IMR-90 (cell line): ENCODE measurements at regions not wholly inside any gene's neighbourhood (a gene's known extent, or its start where the extent isn't known, plus 50 kb on each side); places are given as distances from the start of the nearest gene placed in this dataset.

ENCODE experiments used
- ATAC-seq: fragments of 200-7000 bp; cut with Tn5 transposase; 2 replicates; pipeline ENCODE4 v1.9.1; 2020; ENCODE audit warnings: low read depth, mild to moderate bottlenecking, moderate library complexity
- BruUV-seq: library from RNA; stranded (reverse); fragments of 400-500 nt; replicated peaks from 2 replicates; lab custom pipeline; 2021; lab: Mats Ljungman, UMichigan
- CTCF ChIA-PET: fragments of 300-600 bp; formaldehyde crosslinking; extraction: SDS; loops from one replicate; lab custom pipeline; 2021; ENCODE audit warnings: antibody characterized with exemption; lab: Yijun Ruan, JAX
- POLR2A ChIA-PET: fragments of 300-600 bp; sonication (Branson Sonifier 250); formaldehyde crosslinking; loops from one replicate; lab custom pipeline; 2022; ENCODE audit warnings: antibody characterized with exemption; ENCODE audit not compliant: unreplicated experiment; lab: Charles Lee
- DNase-seq: peaks from one replicate; pipeline ENCODE4 v3.0.0; 2013
- H2AFZ ChIP-seq: replicated peaks from 2 replicates; pipeline ENCODE3; 2013; ENCODE audit warnings: low read length, mild to moderate bottlenecking; ENCODE audit not compliant: poor library complexity
- H2AK5ac ChIP-seq: 2 replicates; pipeline ENCODE4 v1.6.1; 2013; ENCODE audit warnings: low read depth, low read length, inconsistent platforms
- H2AK9ac ChIP-seq: replicated peaks from 2 replicates; pipeline ENCODE3; 2013; ENCODE audit warnings: mild to moderate bottlenecking, low read depth, low read length, moderate library complexity; ENCODE audit not compliant: poor library complexity
- H2BK120ac ChIP-seq: 2 replicates; pipeline ENCODE4 v1.6.1; 2013; ENCODE audit warnings: low read depth, low read length, inconsistent platforms
- H2BK15ac ChIP-seq: 3 replicates; pipeline ENCODE4 v1.6.1; 2013; ENCODE audit warnings: low read depth, low read length, inconsistent platforms
- H2BK20ac ChIP-seq: 2 replicates; pipeline ENCODE4 v1.6.1; 2013; ENCODE audit warnings: low read depth, mild to moderate bottlenecking, inconsistent platforms, low read length, moderate library complexity
- H2BK5ac ChIP-seq: 2 replicates; pipeline ENCODE4 v1.6.1; 2013; ENCODE audit warnings: mild to moderate bottlenecking, low read depth, low read length, inconsistent platforms; ENCODE audit not compliant: poor library complexity, severe bottlenecking
- H3K14ac ChIP-seq: replicated peaks from 2 replicates; pipeline ENCODE4 v1.6.1; 2013; ENCODE audit warnings: low read depth, low read length, inconsistent platforms
- H3K18ac ChIP-seq: 2 replicates; pipeline ENCODE4 v1.6.1; 2013; ENCODE audit warnings: low read depth, low read length, control low read depth
- H3K23ac ChIP-seq: 2 replicates; pipeline ENCODE4 v1.6.1; 2013; ENCODE audit warnings: low read depth, low read length, inconsistent platforms
- H3K27ac ChIP-seq: 2 replicates; pipeline ENCODE4 v1.5.1; 2013; ENCODE audit warnings: mild to moderate bottlenecking, control low read depth, low read length; ENCODE audit not compliant: insufficient read depth
- H3K27me3 ChIP-seq: 2 replicates; pipeline ENCODE4 v1.6.1; 2013; ENCODE audit warnings: low read length; ENCODE audit not compliant: control insufficient read depth, insufficient read depth
- H3K36me3 ChIP-seq: 2 replicates; pipeline ENCODE4 v1.6.1; 2013; ENCODE audit warnings: low read length, mixed read lengths; ENCODE audit not compliant: control insufficient read depth, insufficient read depth
- H3K4ac ChIP-seq: 2 replicates; pipeline ENCODE4 v1.6.1; 2013; ENCODE audit warnings: low read depth, low read length, inconsistent platforms
- H3K4me1 ChIP-seq: 2 replicates; pipeline ENCODE4 v1.6.1; 2013; ENCODE audit warnings: low read length, mixed read lengths; ENCODE audit not compliant: control insufficient read depth, insufficient read depth
- H3K4me2 ChIP-seq: 2 replicates; pipeline ENCODE4 v1.6.1; 2013; ENCODE audit warnings: low read depth, mild to moderate bottlenecking, control low read depth, low read length, moderate library complexity
- H3K4me3 ChIP-seq: 2 replicates; pipeline ENCODE4 v1.5.1; 2013; ENCODE audit warnings: low read depth, mild to moderate bottlenecking, control low read depth, low read length, moderate library complexity; ENCODE audit not compliant: insufficient read depth
- H3K56ac ChIP-seq: 2 replicates; pipeline ENCODE4 v1.6.1; 2013; ENCODE audit warnings: low read length, inconsistent platforms; ENCODE audit not compliant: insufficient read depth; ENCODE audit errors: extremely low read depth
- H3K79me1 ChIP-seq, 2 experiments: 2 replicates each; pipeline ENCODE4 v1.6.1; 2013; ENCODE audit warnings: low read length in 2 of 2, inconsistent platforms in 1 of 2, low read depth in 1 of 2
- H3K9ac ChIP-seq: 2 replicates; pipeline ENCODE4 v1.6.1; 2013; ENCODE audit warnings: low read depth, low read length, control low read depth
- H3K9me1 ChIP-seq: 2 replicates; pipeline ENCODE4 v1.6.1; 2013; ENCODE audit warnings: low read length, inconsistent platforms; ENCODE audit not compliant: insufficient read depth
- H3K9me3 ChIP-seq: 2 replicates; pipeline ENCODE4 v1.6.1; 2013; ENCODE audit warnings: low read length; ENCODE audit not compliant: control insufficient read depth, insufficient read depth
- H4K20me1 ChIP-seq: 2 replicates; pipeline ENCODE4 v1.6.1; 2013; ENCODE audit warnings: low read length, inconsistent platforms; ENCODE audit not compliant: insufficient read depth
- H4K5ac ChIP-seq: 2 replicates; pipeline ENCODE4 v1.6.1; 2013; ENCODE audit warnings: mild to moderate bottlenecking, low read depth, low read length, control low read depth
- H4K8ac ChIP-seq, 2 experiments: 2 replicates each; pipeline ENCODE4 v1.6.1; 2013; ENCODE audit warnings: low read depth in 2 of 2, low read length in 2 of 2, control low read depth in 1 of 2, inconsistent platforms in 1 of 2
- H4K91ac ChIP-seq: 2 replicates; pipeline ENCODE4 v1.6.1; 2013; ENCODE audit warnings: low read depth, low read length, inconsistent platforms; ENCODE audit not compliant: insufficient read depth
- BHLHE40 ChIP-seq: fragments of 150-350 bp; IDR thresholded peaks from 2 replicates; pipeline ENCODE4 v1.6.1; 2016; ENCODE audit warnings: mild to moderate bottlenecking, low read depth, low read length
- CEBPB ChIP-seq: IDR thresholded peaks from 2 replicates; pipeline ENCODE4 v1.6.1; 2012; ENCODE audit warnings: low read depth, low read length, improper control_type of control experiment
- CHD1 ChIP-seq: IDR thresholded peaks from 2 replicates; pipeline ENCODE4 v1.6.1; 2012; ENCODE audit warnings: low read depth, low read length, improper control_type of control experiment
- CTCF ChIP-seq: conservative IDR thresholded peaks from 2 replicates; pipeline ENCODE4 v1.5.1; 2012; ENCODE audit warnings: mild to moderate bottlenecking, low read depth, low read length, improper control_type of control experiment
- ELK1 ChIP-seq: fragments of 150-350 bp; IDR thresholded peaks from 2 replicates; pipeline ENCODE4 v1.6.1; 2016; ENCODE audit warnings: low read depth, mild to moderate bottlenecking, low read length, moderate library complexity, borderline replicate concordance
- FOS ChIP-seq: fragments of 150-350 bp; IDR thresholded peaks from 2 replicates; pipeline ENCODE4 v1.6.1; 2016; ENCODE audit warnings: low read depth, low read length
- MAFK ChIP-seq: IDR thresholded peaks from 2 replicates; pipeline ENCODE4 v1.6.1; 2012; ENCODE audit warnings: low read depth, low read length, improper control_type of control experiment
- MAZ ChIP-seq: IDR thresholded peaks from 2 replicates; pipeline ENCODE4 v1.6.1; 2012; ENCODE audit warnings: low read depth, mild to moderate bottlenecking, low read length, improper control_type of control experiment, moderate library complexity, borderline replicate concordance
- MXI1 ChIP-seq: IDR thresholded peaks from 2 replicates; pipeline ENCODE4 v1.6.1; 2012; ENCODE audit warnings: low read depth, mild to moderate bottlenecking, low read length, moderate library complexity, borderline replicate concordance
- NFE2L2 ChIP-seq: fragments of 150-350 bp; IDR thresholded peaks from 2 replicates; pipeline ENCODE4 v1.6.1; 2016; ENCODE audit warnings: low read depth, mild to moderate bottlenecking, low read length
- POLR2A ChIP-seq: IDR thresholded peaks from 2 replicates; pipeline ENCODE4 v1.6.1; 2012; ENCODE audit warnings: mild to moderate bottlenecking, low read depth, low read length
- RAD21 ChIP-seq: IDR thresholded peaks from 2 replicates; pipeline ENCODE4 v1.6.1; 2012; ENCODE audit warnings: low read length, improper control_type of control experiment
- RCOR1 ChIP-seq: IDR thresholded peaks from 2 replicates; pipeline ENCODE4 v1.6.1; 2012; ENCODE audit warnings: mild to moderate bottlenecking, low read length, improper control_type of control experiment; ENCODE audit not compliant: insufficient replicate concordance
- RFX5 ChIP-seq: IDR thresholded peaks from 2 replicates; pipeline ENCODE4 v1.8.0; 2012; ENCODE audit warnings: low read depth, mild to moderate bottlenecking, low read length, moderate library complexity
- SMC3 ChIP-seq: fragments of 150-350 bp; IDR thresholded peaks from 2 replicates; pipeline ENCODE4 v1.6.1; 2016; ENCODE audit warnings: low read depth, mild to moderate bottlenecking, antibody characterized with exemption, low read length, moderate library complexity
- USF2 ChIP-seq: fragments of 150-350 bp; IDR thresholded peaks from 2 replicates; pipeline ENCODE4 v1.6.1; 2017; ENCODE audit warnings: mild to moderate bottlenecking, antibody characterized with exemption, low read length, low read depth
- WGBS, 2 experiments: methylation state at CpG; one replicate each; pipeline versions ENCODE4 v1.1.5 to v1.1.7; 2013; ENCODE audit warnings: missing lambda C conversion rate in 2 of 2; ENCODE audit not compliant: insufficient read length in 1 of 2; ENCODE audit errors: extremely low coverage in 2 of 2; 5-methylcytosine and 5-hydroxymethylcytosine counted together
- dilution Hi-C: fragments of 300-500 bp; cut with HindIII; formaldehyde crosslinking; loops from one replicate; pipeline ENCODE4 v1.14.3; 2018; ENCODE audit warnings: low sequenced_read_pairs; ENCODE audit not compliant: unreplicated experiment
- in situ Hi-C: fragments of 300-500 bp; cut with MboI; formaldehyde crosslinking; loops from 3 replicates; pipeline ENCODE4 v1.14.3; 2019; ENCODE audit warnings: low sequenced_read_pairs, inconsistent platforms, mixed read lengths
- intact Hi-C: fragments of 100-400 bp; cut with micrococcal nuclease; formaldehyde crosslinking; loops from 2 replicates; pipeline ENCODE4 v1.10.0; 2022

- Histone ChIP-seq H3K79me1 (no peaks in the 10 kb centered on the region), H2AFZ (no peak overlapping the region), H4K91ac (no peak overlapping the region), H3K9ac (no peak overlapping the region), H4K8ac (no peak overlapping the region), H2AK9ac (no peak overlapping the region), H3K27me3 (no peaks in the 10 kb centered on the region), H3K36me3 (no peaks in the 10 kb centered on the region), H2BK120ac (no peak overlapping the region), H2BK15ac (no peak overlapping the region), H3K56ac (no peak overlapping the region), H2BK20ac (no peak overlapping the region), H3K18ac (no peak overlapping the region), H3K9me3 (peaks cover 9% of the 10 kb centered on the region; the same call in 1 of the 2 replicates), H3K9me1 (no peaks in the 10 kb centered on the region), H2BK5ac (no peak overlapping the region), H4K5ac (no peak overlapping the region), H3K14ac (no peak overlapping the region), H3K4ac (no peak overlapping the region), H3K4me3 (no peak overlapping the region), H2AK5ac (no peak overlapping the region), H3K4me1 (no peaks in the 10 kb centered on the region), H4K20me1 (no peaks in the 10 kb centered on the region), H3K23ac (no peak overlapping the region), H3K27ac (no peak overlapping the region), H3K4me2 (no peak overlapping the region)
- ATAC-seq (no peak), DNase-seq (no peak)
- ChIA-PET CTCF (no interaction called here), POLR2A (no interaction called here)
- intact Hi-C loops: no loop called here
- TF ChIP-seq NFE2L2 (no peak), SMC3 (no peak), ELK1 (no peak), RAD21 (no peak), RFX5 (no peak), POLR2A (no peak), RCOR1 (no peak), MXI1 (no peak), USF2 (no peak), CHD1 (no peak), MAZ (no peak), CTCF (no peak), CEBPB (no peak), BHLHE40 (no peak), FOS (no peak), MAFK (no peak)
- BruUV-seq: no TSS peak
- in situ Hi-C loops: no loop called here
- dilution Hi-C loops: no loop called here
- WGBS, 2 experiments: no CpG with 5 or more reads among the region's 3 CpGs
Observed at GRCh38 chr3:5750091-5750490, 562.6 kb downstream of the EDEM1 start.
